ENCODE measurements at regions not wholly inside any gene's neighbourhood (a gene's known extent, or its start where the extent isn't known, plus 50 kb on each side); places are given as distances from the start of the nearest gene placed in this dataset.

- H3K36me3 ChIP-seq (ENCODE audit: control insufficient read depth in 2 of 2, extremely low read depth in 1 of 2, insufficient read depth in 1 of 2, low read length in 1 of 2), result no peaks in the 10 kb centered on the region
- no peak overlapping the region for H3K27ac ChIP-seq (ENCODE audit: low read length)
- no peaks in the 10 kb centered on the region for H3K9me3 ChIP-seq
- WGBS (ENCODE audit: insufficient coverage), result no CpG with 5 or more reads among the region's 1 CpG
- H3K27me3 ChIP-seq (replicated peaks in 1 of 2; ENCODE audit: control insufficient read depth in 2 of 2, extremely low read depth in 1 of 2, insufficient read depth in 2 of 2, low read length in 1 of 2), result no peaks in the 10 kb centered on the region
- Mint-ChIP-seq H3K27ac (no peak overlapping the region), H3K27me3 (no peaks in the 10 kb centered on the region), H3K36me3 (no peaks in the 10 kb centered on the region), H3K4me1 (no peaks in the 10 kb centered on the region), H3K9me3 (peaks cover 3 to 13% (median 6%) of the 10 kb centered on the region in 3 donors), H3K4me3 (no peak overlapping the region)
- no peak for DNase-seq
- ChIA-PET CTCF (no interaction called here), POLR2A (no interaction called here)
- H3K4me3 ChIP-seq (ENCODE audit: control insufficient read depth in 1 of 2, extremely low read depth in 1 of 2, low read length in 1 of 2), result no peak overlapping the region
- H3K4me1 ChIP-seq (ENCODE audit: control insufficient read depth in 1 of 2, extremely low read depth in 1 of 2, insufficient read depth in 2 of 2, low read length in 2 of 2), result no peaks in the 10 kb centered on the region
- no peak for ATAC-seq (replicated peaks in 1 of 4)
Observed at GRCh38 chr12:16495196-16495595, 110.8 kb downstream of the LMO3 start.

All from T-cell (primary cell).